Naive thymus-derived CD4-positive, alpha-beta T cell (primary cell): ENCODE measurements at regions not wholly inside any gene's neighbourhood (a gene's known extent, or its start where the extent isn't known, plus 50 kb on each side); places are given as distances from the start of the nearest gene placed in this dataset.

Experiments
- ATAC-seq: fragments of 150-1000 bp; cut with Tn5 transposase; 2 replicates; pipeline ENCODE4 v1.10.0; 2021; ENCODE audit warnings: mild to moderate bottlenecking, moderate library complexity
- CTCF ChIA-PET: fragments of 350-600 bp; sonication (Branson Sonifier 250); formaldehyde crosslinking; loops from one replicate; lab custom pipeline; 2021; ENCODE audit warnings: antibody characterized with exemption; lab: Charles Lee
- POLR2A ChIA-PET: fragments of 350-600 bp; sonication (Branson Sonifier 250); formaldehyde crosslinking; loops from one replicate; lab custom pipeline; 2021; ENCODE audit warnings: antibody characterized with exemption, inconsistent platforms; lab: Charles Lee
- DNase-seq, 9 donors: peaks; one replicate each; pipeline versions ENCODE4 v3.0.0 to v3.0.0-alpha.2; 2020 to 2022; ENCODE audit warnings: mixed read lengths in 1 of 9
- H3K27ac ChIP-seq: one replicate; pipeline ENCODE4 v1.7.0; 2013; ENCODE audit warnings: mild to moderate bottlenecking, low read depth, low read length, moderate library complexity
- H3K27me3 ChIP-seq, 2 donors: one replicate each; pipeline ENCODE4 v1.7.0; 2013; ENCODE audit warnings: low read length in 2 of 2, mild to moderate bottlenecking in 2 of 2, moderate library complexity in 2 of 2; ENCODE audit not compliant: control insufficient read depth in 2 of 2, insufficient read depth in 2 of 2
- H3K36me3 ChIP-seq, 3 experiments: 1 replicate in 2 of 3; 2 replicates in 1 of 3; pipeline ENCODE4 v1.7.0; 2013; ENCODE audit warnings: low read length in 3 of 3, mild to moderate bottlenecking in 3 of 3, moderate library complexity in 1 of 3; ENCODE audit not compliant: insufficient read depth in 3 of 3, control insufficient read depth in 2 of 3
- H3K4me1 ChIP-seq, 2 donors: one replicate each; pipeline ENCODE4 v1.7.0; 2013; ENCODE audit warnings: low read length in 2 of 2, mild to moderate bottlenecking in 2 of 2, moderate library complexity in 1 of 2; ENCODE audit not compliant: control insufficient read depth in 2 of 2, insufficient read depth in 2 of 2
- H3K4me3 ChIP-seq: 2 replicates; pipeline ENCODE4 v1.7.0; 2013; ENCODE audit warnings: mild to moderate bottlenecking, low read length
- H3K9me3 ChIP-seq, 3 experiments: 1 replicate in 2 of 3; 2 replicates in 1 of 3; pipeline ENCODE4 v1.7.0; 2013; ENCODE audit warnings: low read length in 3 of 3; ENCODE audit not compliant: control insufficient read depth in 2 of 3
- H3K27ac Mint-ChIP-seq, 9 donors: one replicate each; pipeline ENCODE4 v1.8.0; 2020 to 2022; ENCODE audit warnings: mixed read lengths in 9 of 9, mild to moderate bottlenecking in 8 of 9, moderate library complexity in 5 of 9, inconsistent platforms in 2 of 9
- H3K27me3 Mint-ChIP-seq, 5 donors: one replicate each; pipeline ENCODE4 v1.8.0; 2021 to 2022; ENCODE audit warnings: mixed read lengths in 5 of 5, mild to moderate bottlenecking in 1 of 5
- H3K36me3 Mint-ChIP-seq, 5 donors: one replicate each; pipeline ENCODE4 v1.8.0; 2020 to 2022; ENCODE audit warnings: mixed read lengths in 5 of 5, mild to moderate bottlenecking in 3 of 5, inconsistent platforms in 1 of 5
- H3K4me1 Mint-ChIP-seq, 7 donors: one replicate each; pipeline ENCODE4 v1.8.0; 2020 to 2022; ENCODE audit warnings: mixed read lengths in 7 of 7, mild to moderate bottlenecking in 3 of 7, inconsistent platforms in 1 of 7
- H3K4me3 Mint-ChIP-seq, 10 donors: one replicate each; pipeline ENCODE4 v1.8.0; 2020 to 2022; ENCODE audit warnings: mild to moderate bottlenecking in 10 of 10, mixed read lengths in 10 of 10, moderate library complexity in 6 of 10, inconsistent platforms in 2 of 10
- H3K9me3 Mint-ChIP-seq, 11 donors: one replicate each; pipeline ENCODE4 v1.8.0; 2020 to 2022; ENCODE audit warnings: mixed read lengths in 11 of 11, mild to moderate bottlenecking in 4 of 11, inconsistent platforms in 1 of 11, moderate library complexity in 1 of 11
- intact Hi-C, 2 donors: fragments of 100-400 bp; cut with micrococcal nuclease; formaldehyde crosslinking; loops; one replicate each; pipeline ENCODE4 v1.15.1; 2023

- Mint-ChIP-seq H3K9me3 (peaks cover 3 to 61% (median 19%) of the 10 kb centered on the region in 11 donors), H3K27me3 (peaks cover 6 to 25% (median 21%) of the 10 kb centered on the region in 5 donors), H3K4me1 (no peaks in the 10 kb centered on the region), H3K36me3 (peaks cover 0 to 10% (median 4%) of the 10 kb centered on the region in 5 donors), H3K4me3 (no peak overlapping the region), H3K27ac (no peak overlapping the region)
- H3K4me3 ChIP-seq = no peak overlapping the region
- intact Hi-C loops = no loop called here
- H3K36me3 ChIP-seq = no peaks in the 10 kb centered on the region
- no peaks in the 10 kb centered on the region for H3K27me3 ChIP-seq
- ChIA-PET POLR2A (no interaction called here), CTCF (no interaction called here)
- no peak for DNase-seq
- H3K27ac ChIP-seq = no peak overlapping the region
- H3K9me3 ChIP-seq = peaks cover 0 to 13% (median 0%) of the 10 kb centered on the region in 3 experiments
- no peaks in the 10 kb centered on the region for H3K4me1 ChIP-seq
- no peak for ATAC-seq
Measured at GRCh38 chr7:156590212-156590611, 50.4 kb upstream of the RNF32 start.

GRCh38 chr7:156589808-156590207 lies 50.8 kb upstream of the RNF32 start:
- intact Hi-C loops = no loop called here
- H3K4me1 ChIP-seq = no peaks in the 10 kb centered on the region
- POLR2A ChIA-PET = no interaction called here
- Mint-ChIP-seq H3K4me3 (no peak overlapping the region), H3K36me3 (peaks cover 0 to 10% (median 4%) of the 10 kb centered on the region in 5 donors), H3K27ac (no peak overlapping the region), H3K4me1 (no peaks in the 10 kb centered on the region), H3K9me3 (peaks cover 3 to 61% (median 16%) of the 10 kb centered on the region in 11 donors), H3K27me3 (peaks cover 6 to 27% (median 25%) of the 10 kb centered on the region in 5 donors)
- H3K27me3 ChIP-seq = no peaks in the 10 kb centered on the region
- H3K9me3 ChIP-seq = peaks cover 0 to 13% (median 0%) of the 10 kb centered on the region in 3 experiments
- ATAC-seq = no peak
- H3K4me3 ChIP-seq = no peak overlapping the region
- CTCF ChIA-PET = no interaction called here
- no peak for DNase-seq
- no peaks in the 10 kb centered on the region for H3K36me3 ChIP-seq
- H3K27ac ChIP-seq = no peak overlapping the region

GRCh38 chr7:156585926-156586325 lies 54.6 kb upstream of the RNF32 start:
- peaks cover 0 to 3% (median 0%) of the 10 kb centered on the region in 5 donors for H3K36me3 Mint-ChIP-seq
- no peaks in the 10 kb centered on the region for H3K4me1 ChIP-seq
- POLR2A ChIA-PET = no interaction called here
- no peak overlapping the region for H3K27ac ChIP-seq
- H3K36me3 ChIP-seq = no peaks in the 10 kb centered on the region
- no peak overlapping the region for H3K4me3 ChIP-seq
- ATAC-seq = no peak
- H3K4me1 Mint-ChIP-seq = peaks cover 0 to 12% (median 0%) of the 10 kb centered on the region in 7 donors
- no peaks in the 10 kb centered on the region for H3K9me3 ChIP-seq
- H3K9me3 Mint-ChIP-seq = peaks cover 0 to 29% (median 5%) of the 10 kb centered on the region in 11 donors
- H3K4me3 Mint-ChIP-seq = no peak overlapping the region
- CTCF ChIA-PET = no interaction called here
- no peaks in the 10 kb centered on the region for H3K27me3 ChIP-seq
- H3K27me3 Mint-ChIP-seq = peaks cover 6 to 29% (median 14%) of the 10 kb centered on the region in 5 donors
- DNase-seq = no peak
- H3K27ac Mint-ChIP-seq = no peak overlapping the region
- intact Hi-C loops = no loop called here

DNA sequence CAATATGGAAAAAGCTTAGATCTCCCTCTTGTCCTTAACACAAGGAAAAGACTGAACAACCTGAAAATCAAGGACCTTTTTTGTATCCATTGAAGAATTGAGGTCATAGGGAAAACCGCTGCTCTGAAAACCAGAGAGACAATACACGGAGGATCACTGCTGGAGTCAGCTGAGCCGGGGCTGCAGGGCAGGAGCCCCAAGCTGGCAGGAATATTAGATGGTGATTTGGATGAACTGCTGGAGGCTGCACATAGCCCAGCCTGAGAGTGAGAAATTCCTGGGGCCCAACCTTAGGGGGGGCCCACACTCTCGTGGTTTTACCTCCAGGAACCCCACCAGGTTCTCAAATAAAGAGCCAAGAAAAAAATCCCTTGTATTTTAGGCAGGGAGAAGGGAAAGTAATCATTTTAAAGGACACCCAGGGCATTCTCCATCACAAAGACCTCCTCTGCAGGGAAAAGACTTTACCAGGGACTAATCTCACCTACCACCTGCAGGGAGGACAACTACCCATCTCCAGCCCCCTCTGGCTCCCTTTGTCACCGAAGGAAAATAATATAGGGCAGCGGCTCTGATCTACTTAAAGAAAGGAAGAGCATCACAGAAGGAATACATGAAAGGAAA lies 55.4 kb upstream of the RNF32 start:
- no peak overlapping the region for H3K27ac Mint-ChIP-seq
- DNase-seq (no peak), ATAC-seq (no peak)

DNA sequence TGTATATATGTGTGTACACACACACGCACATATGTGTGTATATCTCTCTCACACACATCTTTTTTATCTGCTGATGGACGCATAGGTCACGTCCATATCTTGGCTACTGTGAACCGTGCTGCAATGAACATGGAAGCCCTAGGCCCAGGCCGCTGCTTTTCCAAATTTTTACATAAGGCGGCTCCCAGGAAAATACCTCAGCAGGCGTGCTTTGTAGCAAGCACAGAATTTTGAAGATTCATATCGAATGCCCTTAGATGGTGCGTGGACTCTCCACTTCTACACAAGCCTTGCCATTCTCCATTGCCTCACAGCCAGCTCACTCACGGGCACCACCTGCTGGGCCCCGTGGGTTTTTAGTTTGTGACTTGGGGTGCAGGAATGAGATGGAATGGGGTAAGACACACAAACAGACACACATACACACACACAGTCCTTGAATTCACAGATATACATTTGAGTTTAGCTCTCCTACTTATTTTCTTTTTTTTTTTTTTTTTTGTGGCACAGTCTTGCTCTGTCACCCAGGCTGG lies 57.9 kb upstream of the RNF32 start:
- ChIA-PET CTCF (no interaction called here), POLR2A (no interaction called here)
- Histone ChIP-seq H3K4me3 (no peak overlapping the region), H3K27me3 (no peaks in the 10 kb centered on the region), H3K9me3 (no peaks in the 10 kb centered on the region), H3K36me3 (no peaks in the 10 kb centered on the region), H3K4me1 (no peaks in the 10 kb centered on the region), H3K27ac (no peak overlapping the region)
- intact Hi-C loops = no loop called here
- Mint-ChIP-seq H3K36me3 (peaks cover 0 to 3% (median 0%) of the 10 kb centered on the region in 5 donors), H3K27me3 (peaks cover 9 to 35% (median 17%) of the 10 kb centered on the region in 5 donors), H3K9me3 (peaks cover 0 to 25% (median 5%) of the 10 kb centered on the region in 11 donors), H3K4me3 (peak overlapping the region in 1 of 10 donors; percentile 34), H3K4me1 (peaks cover 0 to 20% (median 0%) of the 10 kb centered on the region in 7 donors), H3K27ac (no peak overlapping the region)
- ATAC-seq (no peak), DNase-seq (no peak)

More for the DNA sequence above, 55.4 kb upstream of the RNF32 start:
- intact Hi-C loops = no loop called here
- Histone ChIP-seq H3K4me1 (no peaks in the 10 kb centered on the region), H3K27me3 (no peaks in the 10 kb centered on the region), H3K27ac (no peak overlapping the region), H3K4me3 (no peak overlapping the region), H3K9me3 (no peaks in the 10 kb centered on the region), H3K36me3 (no peaks in the 10 kb centered on the region)
- Mint-ChIP-seq H3K4me1 (peaks cover 0 to 14% (median 0%) of the 10 kb centered on the region in 7 donors), H3K27me3 (peaks cover 10 to 27% (median 14%) of the 10 kb centered on the region in 5 donors), H3K36me3 (peaks cover 0 to 3% (median 0%) of the 10 kb centered on the region in 5 donors), H3K9me3 (peaks cover 0 to 25% (median 5%) of the 10 kb centered on the region in 11 donors), H3K4me3 (no peak overlapping the region)
- POLR2A ChIA-PET = no interaction called here
- CTCF ChIA-PET = no interaction called here

GRCh38 chr7:156580036-156580435 lies 60.5 kb upstream of the RNF32 start:
- Mint-ChIP-seq H3K4me3 (no peak overlapping the region), H3K27ac (no peak overlapping the region), H3K9me3 (peaks cover 0 to 2% (median 0%) of the 10 kb centered on the region in 11 donors), H3K4me1 (peaks cover 0 to 20% (median 0%) of the 10 kb centered on the region in 7 donors), H3K27me3 (peaks cover 19 to 44% (median 23%) of the 10 kb centered on the region in 5 donors), H3K36me3 (peaks cover 0 to 3% (median 0%) of the 10 kb centered on the region in 5 donors)
- H3K27ac ChIP-seq = no peak overlapping the region
- ATAC-seq (no peak), DNase-seq (no peak)
- no peaks in the 10 kb centered on the region for H3K27me3 ChIP-seq
- intact Hi-C loops = no loop called here
- no peaks in the 10 kb centered on the region for H3K36me3 ChIP-seq
- ChIA-PET CTCF (no interaction called here), POLR2A (no interaction called here)
- H3K4me3 ChIP-seq = no peak overlapping the region
- no peaks in the 10 kb centered on the region for H3K4me1 ChIP-seq
- H3K9me3 ChIP-seq = no peaks in the 10 kb centered on the region
